GM10266 (cell line): ENCODE measurements at regions not wholly inside any gene's neighbourhood (a gene's known extent, or its start where the extent isn't known, plus 50 kb on each side); places are given as distances from the start of the nearest gene placed in this dataset.
"Not testable (repeated sequence)": the region's sequence is repeated elsewhere in the genome, so short reads cannot be mapped to it uniquely, and the experiment has no call there.

ENCODE experiments used
- DNase-seq: peaks from one replicate; pipeline ENCODE4 v3.0.0; 2012; ENCODE audit errors: extremely low spot score
- TF ChIP-seq, protein P1 (sequence below): IDR thresholded peaks from 2 replicates; pipeline ENCODE4 v1.5.1; 2012; ENCODE audit warnings: mild to moderate bottlenecking, low read depth; ENCODE audit not compliant: control insufficient read depth, insufficient read depth; ENCODE audit errors: missing control alignments

DNA sequence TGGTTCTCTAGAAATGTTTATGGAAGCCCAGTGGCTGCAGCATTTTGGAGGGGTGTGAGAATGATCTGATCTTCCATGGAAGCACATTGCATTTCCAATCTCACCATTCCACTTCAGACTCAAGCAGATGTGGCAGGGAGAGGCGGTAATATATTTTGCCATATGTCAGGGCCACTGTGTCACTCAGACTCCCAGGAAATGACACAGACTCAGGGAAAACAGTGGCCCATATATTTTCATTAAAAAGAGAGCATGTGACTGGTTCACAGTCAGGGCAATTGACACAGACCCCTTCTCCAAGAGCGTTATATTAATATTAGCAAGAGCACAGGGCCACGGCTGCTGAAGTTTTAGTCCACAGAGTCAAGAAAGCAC is 149.3 kb upstream of the NRP1 start:
- no peak for DNase-seq
- TF ChIP-seq, protein P1, sequence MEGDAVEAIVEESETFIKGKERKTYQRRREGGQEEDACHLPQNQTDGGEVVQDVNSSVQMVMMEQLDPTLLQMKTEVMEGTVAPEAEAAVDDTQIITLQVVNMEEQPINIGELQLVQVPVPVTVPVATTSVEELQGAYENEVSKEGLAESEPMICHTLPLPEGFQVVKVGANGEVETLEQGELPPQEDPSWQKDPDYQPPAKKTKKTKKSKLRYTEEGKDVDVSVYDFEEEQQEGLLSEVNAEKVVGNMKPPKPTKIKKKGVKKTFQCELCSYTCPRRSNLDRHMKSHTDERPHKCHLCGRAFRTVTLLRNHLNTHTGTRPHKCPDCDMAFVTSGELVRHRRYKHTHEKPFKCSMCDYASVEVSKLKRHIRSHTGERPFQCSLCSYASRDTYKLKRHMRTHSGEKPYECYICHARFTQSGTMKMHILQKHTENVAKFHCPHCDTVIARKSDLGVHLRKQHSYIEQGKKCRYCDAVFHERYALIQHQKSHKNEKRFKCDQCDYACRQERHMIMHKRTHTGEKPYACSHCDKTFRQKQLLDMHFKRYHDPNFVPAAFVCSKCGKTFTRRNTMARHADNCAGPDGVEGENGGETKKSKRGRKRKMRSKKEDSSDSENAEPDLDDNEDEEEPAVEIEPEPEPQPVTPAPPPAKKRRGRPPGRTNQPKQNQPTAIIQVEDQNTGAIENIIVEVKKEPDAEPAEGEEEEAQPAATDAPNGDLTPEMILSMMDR = no peak

DNA sequence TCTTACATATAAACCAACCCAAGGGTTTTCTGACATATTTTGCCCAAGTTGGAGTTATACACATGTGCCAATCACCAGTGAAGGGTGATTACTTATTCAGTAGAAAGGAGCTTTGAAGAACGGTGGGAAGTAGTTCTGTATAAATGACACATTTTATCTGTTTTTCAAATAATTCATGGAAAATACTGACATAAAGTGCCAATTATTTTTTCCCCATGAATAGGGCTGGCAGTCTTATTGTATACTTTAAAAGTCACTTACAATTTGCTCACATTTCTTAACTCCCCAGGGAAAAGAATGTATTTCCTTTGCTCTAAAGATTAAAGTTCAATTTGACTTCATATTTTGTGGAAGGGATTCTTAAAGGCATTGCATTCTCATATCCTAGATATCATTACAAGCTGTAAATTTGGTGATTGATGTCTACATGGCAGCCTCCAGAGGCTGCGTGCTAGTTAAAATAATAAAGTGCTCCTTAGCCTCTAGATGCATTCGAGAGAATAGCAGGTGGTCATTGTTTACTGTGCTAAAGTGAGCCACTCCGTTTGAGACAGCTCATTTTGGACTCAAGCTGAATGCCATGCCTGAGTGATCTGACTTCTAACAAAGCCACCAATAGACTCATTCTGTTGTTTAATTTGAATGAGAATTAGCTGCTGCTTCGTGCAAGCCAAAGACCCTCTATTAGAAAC is 148.8 kb upstream of the NRP1 start:
- DNase-seq = no peak

DNA sequence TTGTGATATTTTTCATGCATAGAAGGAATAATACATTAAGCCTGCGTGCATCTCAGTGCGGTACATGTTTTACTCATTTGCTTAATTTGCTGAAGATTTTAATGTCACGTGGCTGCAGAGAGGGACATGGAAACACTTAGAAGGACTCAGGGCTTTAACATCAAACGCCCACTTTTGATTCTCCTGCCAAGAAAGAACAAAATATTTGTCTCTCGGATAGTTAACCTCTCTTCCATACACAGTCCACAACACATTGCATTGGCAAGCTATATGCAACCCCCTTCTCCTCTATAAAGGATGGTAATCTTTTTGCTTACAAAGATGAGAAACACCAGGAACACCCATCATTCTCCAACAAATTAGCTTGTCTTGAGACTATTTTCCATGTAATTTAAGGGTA is 148.0 kb upstream of the NRP1 start:
- TF ChIP-seq, protein P1 = no peak
- DNase-seq = no peak

More for the DNA sequence above, 148.8 kb upstream of the NRP1 start:
- TF ChIP-seq, protein P1 = no peak

DNA sequence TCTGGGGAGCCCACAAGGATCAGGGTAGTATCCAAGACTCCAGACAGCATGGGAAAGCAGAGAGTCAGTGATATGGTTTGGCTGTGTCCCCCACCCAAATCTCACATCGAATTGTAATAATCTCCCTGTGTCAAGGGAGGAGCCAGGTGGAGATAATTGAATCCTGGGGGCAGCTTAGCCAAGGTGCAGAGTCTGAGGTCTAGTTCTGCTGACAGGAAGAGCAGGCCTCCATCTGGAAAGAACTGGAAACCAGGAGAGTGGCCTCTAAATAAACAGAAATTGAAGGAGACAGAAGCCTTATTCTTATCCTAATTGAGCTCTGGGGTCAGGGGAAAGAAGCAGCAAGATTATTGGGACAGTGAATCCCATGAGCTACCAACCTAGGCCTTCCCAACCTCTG is 146.7 kb upstream of the NRP1 start:
- TF ChIP-seq, protein P1 = no peak

DNA sequence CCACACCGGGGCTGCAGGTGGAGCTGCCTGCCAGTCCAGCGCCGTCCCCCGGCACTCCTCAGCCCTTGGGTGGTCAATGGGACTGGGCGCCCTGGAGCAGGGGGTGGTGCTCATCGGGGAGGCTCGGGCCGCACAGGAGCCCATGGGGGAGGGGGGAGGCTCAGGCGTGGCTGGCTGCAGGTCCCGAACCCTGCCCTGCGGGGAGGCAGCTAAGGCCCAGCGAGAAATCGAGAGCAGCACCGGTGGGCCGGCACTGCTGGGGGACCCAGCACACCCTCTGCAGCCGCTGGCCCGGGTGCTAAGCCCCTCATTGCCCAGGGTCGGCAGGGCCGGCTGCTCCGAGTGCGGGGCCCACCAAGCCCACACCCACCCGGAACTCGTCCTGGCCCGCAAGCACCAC is 145.9 kb upstream of the NRP1 start:
- not testable (repeated sequence) for DNase-seq

More for the DNA sequence above, 146.7 kb upstream of the NRP1 start:
- no peak for DNase-seq

DNA sequence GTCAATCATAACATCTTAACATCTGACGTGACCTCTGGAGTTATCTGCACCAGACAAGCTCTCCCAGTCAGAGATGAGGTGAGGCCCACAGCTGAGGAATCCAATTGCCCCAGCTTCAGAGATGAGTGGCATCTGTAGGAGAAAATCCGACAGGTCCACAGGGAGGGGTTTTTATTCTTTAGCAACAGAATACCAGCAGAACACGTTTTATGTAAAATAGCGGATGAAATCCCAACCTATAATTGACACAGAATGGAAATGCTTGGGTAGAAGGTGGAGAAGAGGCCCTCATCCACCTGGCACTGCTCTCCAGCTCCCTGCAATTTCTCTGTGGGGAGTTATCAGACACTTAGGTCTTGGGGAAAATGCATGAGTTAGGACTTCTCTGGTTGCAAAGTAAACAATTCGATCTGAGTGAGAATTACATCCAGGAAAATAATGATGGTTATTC is 144.2 kb upstream of the NRP1 start:
- TF ChIP-seq, protein P1 = no peak
- no peak for DNase-seq

DNA sequence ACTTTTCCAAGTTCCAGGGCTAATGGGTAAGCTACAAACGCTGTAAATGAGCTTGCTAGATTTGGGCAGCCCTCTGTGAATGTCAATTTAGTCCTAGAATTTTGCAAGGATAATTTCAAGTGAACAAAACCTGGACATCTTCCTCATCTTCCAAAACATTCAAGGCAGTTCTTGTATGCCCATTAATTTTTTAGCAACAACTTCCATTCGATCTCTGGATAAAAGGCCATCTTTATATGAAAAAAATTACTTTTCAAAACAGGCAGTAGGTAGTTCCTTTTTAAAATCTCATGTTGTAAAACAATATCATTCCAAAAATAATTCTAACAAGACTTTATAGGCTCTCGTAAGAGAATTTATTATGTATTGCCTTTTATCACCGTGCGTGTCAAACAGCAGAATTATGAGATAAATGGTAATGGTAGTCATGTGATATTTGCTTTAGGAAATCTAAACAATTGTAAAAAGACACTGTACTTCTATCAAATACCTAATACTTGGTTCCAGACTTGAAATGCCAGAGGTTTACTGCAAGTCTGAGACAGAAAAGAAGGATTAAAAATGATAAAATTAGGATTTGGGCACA is 143.7 kb upstream of the NRP1 start:
- no peak for DNase-seq
- TF ChIP-seq, protein P1 = no peak
